Cardiac fibroblast (primary cell): ENCODE measurements at regions not wholly inside any gene's neighbourhood (a gene's known extent, or its start where the extent isn't known, plus 50 kb on each side); places are given as distances from the start of the nearest gene placed in this dataset.
A peak's percentile ranks its signal among the peaks of the same experiment; 100 is the strongest.

Experiments
- DNase-seq, 2 donors: peaks; one replicate each; pipeline versions ENCODE4 v3.0.0 to v3.0.0-alpha.2; 2010; ENCODE audit warnings: low read depth in 2 of 2
- H3K4me3 ChIP-seq, 2 donors: replicated peaks in 1 of 2; 1 replicate in 1 of 2; 2 replicates in 1 of 2; pipeline ENCODE4 v1.5.1; 2011; ENCODE audit warnings: low read depth in 2 of 2, low read length in 2 of 2, mild to moderate bottlenecking in 2 of 2, moderate library complexity in 1 of 2
- TF ChIP-seq, protein P1 (sequence below): IDR thresholded peaks from one replicate; pipeline ENCODE4 v1.5.1; 2011; ENCODE audit warnings: low read depth, mild to moderate bottlenecking, low read length, inconsistent platforms

DNA sequence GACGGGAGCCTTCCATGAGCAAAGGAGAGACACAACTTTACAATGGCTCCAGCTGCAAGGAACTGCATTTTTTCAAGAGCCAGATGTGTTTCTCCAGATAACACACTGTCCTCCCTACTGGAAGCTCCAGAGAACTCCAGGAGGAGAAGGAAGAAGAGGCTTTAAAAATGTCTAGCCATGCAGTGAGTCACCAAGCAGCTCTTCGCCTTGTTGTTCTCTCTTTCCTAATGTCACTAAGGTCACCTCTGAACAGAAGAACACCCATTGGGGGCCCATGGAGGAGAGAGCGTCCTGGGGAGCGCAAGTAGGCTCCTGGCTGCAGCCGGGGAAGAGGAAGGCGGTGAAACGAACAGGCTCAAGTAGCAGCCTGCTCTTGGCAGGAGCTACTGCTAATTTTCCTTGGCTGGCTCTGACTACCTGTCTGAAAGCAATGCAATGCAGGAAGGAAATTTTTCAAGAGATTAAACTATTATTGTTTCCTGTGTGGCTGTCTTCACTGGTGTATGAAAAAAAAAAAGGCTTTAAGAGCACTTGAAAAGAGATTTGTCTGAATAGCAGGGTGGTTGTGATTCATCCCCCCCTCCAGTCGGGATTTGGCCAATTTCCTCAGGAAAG, 321.9 kb downstream of the SETD4 start:
- peak in 1 of 2 donors; percentile 68 for DNase-seq
- no peak overlapping the region for H3K4me3 ChIP-seq
- TF ChIP-seq, protein P1, sequence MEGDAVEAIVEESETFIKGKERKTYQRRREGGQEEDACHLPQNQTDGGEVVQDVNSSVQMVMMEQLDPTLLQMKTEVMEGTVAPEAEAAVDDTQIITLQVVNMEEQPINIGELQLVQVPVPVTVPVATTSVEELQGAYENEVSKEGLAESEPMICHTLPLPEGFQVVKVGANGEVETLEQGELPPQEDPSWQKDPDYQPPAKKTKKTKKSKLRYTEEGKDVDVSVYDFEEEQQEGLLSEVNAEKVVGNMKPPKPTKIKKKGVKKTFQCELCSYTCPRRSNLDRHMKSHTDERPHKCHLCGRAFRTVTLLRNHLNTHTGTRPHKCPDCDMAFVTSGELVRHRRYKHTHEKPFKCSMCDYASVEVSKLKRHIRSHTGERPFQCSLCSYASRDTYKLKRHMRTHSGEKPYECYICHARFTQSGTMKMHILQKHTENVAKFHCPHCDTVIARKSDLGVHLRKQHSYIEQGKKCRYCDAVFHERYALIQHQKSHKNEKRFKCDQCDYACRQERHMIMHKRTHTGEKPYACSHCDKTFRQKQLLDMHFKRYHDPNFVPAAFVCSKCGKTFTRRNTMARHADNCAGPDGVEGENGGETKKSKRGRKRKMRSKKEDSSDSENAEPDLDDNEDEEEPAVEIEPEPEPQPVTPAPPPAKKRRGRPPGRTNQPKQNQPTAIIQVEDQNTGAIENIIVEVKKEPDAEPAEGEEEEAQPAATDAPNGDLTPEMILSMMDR = no peak

DNA sequence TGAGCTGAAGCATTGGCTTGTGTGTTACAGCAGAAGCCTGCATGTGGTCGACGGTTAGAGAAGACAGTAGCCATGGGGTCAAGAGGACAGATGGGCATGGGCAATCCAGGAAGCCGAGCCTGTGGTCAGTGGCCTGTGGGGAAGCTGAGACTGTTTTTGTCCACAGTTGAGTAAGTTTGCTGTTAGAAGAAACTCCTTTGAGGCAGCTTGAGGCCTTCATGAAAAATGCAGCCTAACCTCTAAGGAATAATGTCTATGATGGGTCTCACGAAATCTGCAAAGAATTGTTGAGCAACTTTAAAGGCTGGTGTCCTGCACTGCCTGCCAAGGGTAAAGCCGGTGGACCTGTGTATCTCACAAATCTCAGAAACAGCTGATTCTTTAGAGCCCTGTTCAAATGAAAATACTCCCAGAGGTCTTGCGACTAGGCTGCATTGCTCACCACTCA, 322.4 kb downstream of the SETD4 start:
- TF ChIP-seq, protein P1 = no peak
- H3K4me3 ChIP-seq = no peak overlapping the region
- DNase-seq = peak; percentile 60 to 77

DNA sequence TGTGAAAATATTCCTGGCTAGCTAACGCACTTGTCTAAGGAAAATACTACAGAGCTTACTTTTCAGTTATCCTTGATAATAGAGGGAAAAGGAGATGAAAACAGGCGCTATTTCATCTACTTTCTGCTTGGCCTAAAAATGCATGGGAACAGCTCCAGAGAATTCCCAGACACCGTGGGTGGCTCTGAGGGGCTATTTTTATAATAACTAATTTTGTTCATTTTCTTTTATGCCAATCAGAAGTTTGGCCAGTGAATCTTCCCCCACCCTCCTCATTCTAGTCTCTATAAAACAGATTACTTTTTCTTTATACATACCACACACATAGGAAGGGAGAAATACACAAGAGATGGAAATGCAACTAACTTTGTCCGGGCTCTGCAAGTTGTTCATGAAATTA, 322.9 kb downstream of the SETD4 start:
- TF ChIP-seq, protein P1 = no peak
- no peak for DNase-seq
- no peak overlapping the region for H3K4me3 ChIP-seq

DNA sequence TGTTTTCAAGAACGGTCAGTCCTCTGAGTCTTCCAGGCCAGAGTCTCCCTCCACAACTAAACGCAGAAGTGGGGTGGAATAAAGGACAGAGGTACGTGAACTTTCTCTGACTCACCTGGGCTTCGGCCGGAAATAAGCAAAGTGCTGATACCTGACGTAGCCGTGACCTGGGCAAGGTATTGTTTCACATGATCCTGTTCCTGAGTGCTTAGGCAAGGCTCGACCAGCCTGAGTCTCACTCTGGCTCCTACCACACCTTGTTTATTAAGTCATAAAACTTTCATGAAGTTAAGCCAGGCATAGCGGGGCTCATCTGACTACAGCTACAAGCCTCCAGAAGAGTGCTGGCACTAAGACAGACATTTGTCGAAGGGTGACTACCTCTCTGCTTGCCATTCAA, 327.5 kb downstream of the SETD4 start:
- no peak for DNase-seq
- TF ChIP-seq, protein P1 = no peak
- H3K4me3 ChIP-seq = no peak overlapping the region

DNA sequence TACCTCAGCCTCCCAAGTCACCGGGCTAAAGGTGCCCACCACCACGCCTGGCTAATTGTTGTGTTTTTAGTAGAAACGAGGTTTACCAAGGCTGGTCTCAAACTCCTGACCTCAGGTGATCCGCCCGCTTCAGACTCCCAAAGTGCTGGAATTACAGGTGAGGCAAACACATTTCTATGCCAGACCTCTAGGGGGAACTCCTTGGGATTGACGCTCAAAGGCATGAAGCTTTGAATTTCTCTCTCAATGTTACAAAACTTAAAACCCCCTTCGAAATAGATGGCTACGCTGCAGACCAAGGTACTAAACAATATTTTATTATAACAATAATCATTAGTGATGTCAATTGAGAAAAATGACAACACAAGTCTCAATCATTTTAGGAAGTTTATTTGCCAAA, 330.0 kb downstream of the SETD4 start:
- no peak for DNase-seq
- no peak overlapping the region for H3K4me3 ChIP-seq
- TF ChIP-seq, protein P1 = no peak

DNA sequence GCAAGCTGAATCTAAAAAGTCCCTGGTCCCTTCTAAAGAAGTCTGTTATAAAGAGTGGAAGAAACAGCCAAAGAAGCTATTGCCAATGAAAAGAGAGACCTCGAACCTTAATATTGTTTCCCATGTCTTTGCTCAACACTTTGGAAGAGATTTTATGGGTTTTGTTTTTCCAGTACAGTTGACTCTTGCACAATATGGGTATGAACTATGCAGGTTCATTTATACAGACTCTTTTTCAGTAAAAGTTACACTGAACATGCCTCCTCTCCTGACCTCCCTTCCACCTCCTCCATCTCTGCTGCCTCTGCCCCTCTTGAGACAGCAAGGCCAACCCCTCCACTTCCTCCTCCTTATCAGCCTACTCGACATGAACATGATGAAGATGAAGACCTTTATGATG, 332.5 kb downstream of the SETD4 start:
- DNase-seq = no peak
- TF ChIP-seq, protein P1 = no peak
- H3K4me3 ChIP-seq = no peak overlapping the region

DNA sequence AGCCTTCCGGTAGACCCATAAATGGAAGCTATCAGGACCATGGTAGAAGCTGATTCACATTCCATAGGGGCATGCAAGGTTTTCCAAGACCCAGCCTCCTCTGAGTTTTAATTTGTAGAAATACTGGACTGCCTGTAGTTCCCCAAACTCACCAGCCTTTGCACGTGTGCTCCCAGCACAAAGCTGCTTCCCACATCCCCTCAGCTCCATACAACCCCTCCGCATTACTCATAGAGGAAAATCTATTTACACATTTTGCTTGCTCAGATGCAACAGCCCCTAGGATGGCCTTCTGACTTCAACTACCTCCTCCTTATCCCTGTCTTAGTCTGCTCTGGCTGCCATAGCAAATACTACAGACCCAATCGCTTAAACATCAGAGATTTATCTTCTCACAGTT, 336.2 kb downstream of the SETD4 start:
- no peak for DNase-seq

More for the DNA sequence above, 336.2 kb downstream of the SETD4 start:
- TF ChIP-seq, protein P1 = no peak
- no peak overlapping the region for H3K4me3 ChIP-seq
